Neural progenitor cell (in vitro differentiated cells): ENCODE measurements at regions not wholly inside any gene's neighbourhood (a gene's known extent, or its start where the extent isn't known, plus 50 kb on each side); places are given as distances from the start of the nearest gene placed in this dataset.

Source experiments
- CTCF ChIP-seq: fragments of 200-600 bp; sonication (generic); IDR thresholded peaks from 2 replicates; pipeline ENCODE4 v1.5.1; 2017; ENCODE audit warnings: antibody characterized with exemption, mild to moderate bottlenecking
- EZH2 ChIP-seq: fragments of 200-600 bp; sonication (generic); IDR thresholded peaks from 2 replicates; pipeline ENCODE4 v1.6.1; 2017; ENCODE audit warnings: antibody characterized with exemption, mild to moderate bottlenecking, moderate library complexity

GRCh38 chr13:31027136-31027535 lies 94.7 kb downstream of the TEX26 start:
- TF ChIP-seq CTCF (no peak), EZH2 (no peak)
